NCI-H1105 treated with DMSO at 0.1 percent for 48 hours (cell line): ENCODE measurements at regions not wholly inside any gene's neighbourhood (a gene's known extent, or its start where the extent isn't known, plus 50 kb on each side); places are given as distances from the start of the nearest gene placed in this dataset.

ENCODE experiments used
- DNase-seq: peaks from one replicate; lab custom pipeline; 2025; lab: John Stamatoyannopoulos, UW

DNA sequence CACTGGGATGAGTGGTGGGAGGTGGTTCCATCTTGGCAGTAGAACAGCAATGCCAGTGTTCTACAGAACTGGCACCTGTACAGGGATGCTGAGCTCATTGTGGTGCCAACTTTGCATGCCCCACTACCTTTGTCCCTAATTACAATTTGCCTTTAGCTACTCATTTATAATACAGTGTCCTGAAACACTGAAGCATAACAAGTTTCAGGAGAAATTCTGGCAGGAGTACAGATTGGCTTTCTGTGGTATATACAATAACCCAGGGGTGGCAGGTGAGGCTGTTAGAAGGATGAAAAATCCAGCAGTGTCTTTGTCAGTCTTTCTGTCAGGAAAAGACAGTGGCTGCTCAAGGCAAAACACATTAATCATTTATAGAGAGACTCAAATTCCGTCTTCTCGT, 240.3 kb downstream of the FAM76B start:
- DNase-seq: peak; percentile 68

DNA sequence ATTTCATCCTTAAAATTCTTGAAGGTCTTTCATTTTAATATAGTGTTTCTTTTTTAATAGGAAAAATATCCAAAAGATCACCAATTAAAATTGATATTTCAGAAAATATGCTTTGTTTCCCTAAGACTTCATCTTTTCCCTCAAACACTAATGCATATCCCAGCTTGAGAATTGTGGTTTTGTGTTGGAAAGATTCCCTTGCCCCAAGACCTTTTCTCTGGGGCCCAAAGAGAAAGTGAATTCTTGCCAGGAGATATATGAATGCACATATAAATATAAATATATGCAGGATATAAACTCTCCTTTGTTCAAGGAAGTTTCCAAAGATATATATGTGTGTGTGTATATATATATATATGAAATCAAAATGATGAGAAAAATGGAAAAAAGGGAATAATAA, 241.2 kb downstream of the FAM76B start:
- DNase-seq: no peak

DNA sequence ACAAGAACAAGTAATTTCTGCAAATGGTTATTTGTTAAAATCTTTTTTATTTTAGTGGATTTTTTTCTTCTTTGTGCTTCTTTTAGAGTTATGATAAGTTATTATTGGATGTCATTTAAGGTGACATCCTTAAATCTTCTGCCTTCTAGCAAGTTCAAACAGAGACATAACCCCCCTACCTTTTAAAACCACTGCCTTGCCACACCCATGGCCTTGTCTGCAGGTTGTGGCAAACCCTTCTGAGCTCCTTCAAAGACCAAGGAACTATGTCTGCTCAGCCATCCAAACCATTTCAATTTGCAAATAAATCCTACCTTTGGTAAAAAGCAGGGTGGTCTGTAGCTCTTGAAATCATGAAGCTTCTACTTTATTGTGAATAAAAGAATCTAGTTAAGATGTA, 241.6 kb downstream of the FAM76B start:
- DNase-seq: no peak

DNA sequence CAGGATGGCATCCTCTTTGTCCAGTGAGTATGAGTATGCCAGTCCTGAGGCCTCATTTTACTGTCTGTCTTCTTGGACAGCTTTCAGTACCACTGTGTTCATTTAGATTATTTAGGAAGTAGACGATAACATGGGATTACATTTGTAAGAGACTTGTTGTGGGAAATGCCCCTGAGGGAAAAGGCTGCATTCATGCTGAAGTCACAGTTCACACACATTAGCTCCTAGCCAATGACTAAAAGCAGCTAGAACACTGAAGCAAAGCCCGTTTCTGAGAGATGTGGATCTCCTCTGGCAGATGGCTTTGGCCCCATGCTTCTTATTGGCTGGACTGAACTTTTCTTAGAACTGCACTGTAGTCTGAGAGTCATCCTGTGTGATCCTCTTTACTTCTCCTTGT, 242.4 kb downstream of the FAM76B start:
- no peak for DNase-seq

DNA sequence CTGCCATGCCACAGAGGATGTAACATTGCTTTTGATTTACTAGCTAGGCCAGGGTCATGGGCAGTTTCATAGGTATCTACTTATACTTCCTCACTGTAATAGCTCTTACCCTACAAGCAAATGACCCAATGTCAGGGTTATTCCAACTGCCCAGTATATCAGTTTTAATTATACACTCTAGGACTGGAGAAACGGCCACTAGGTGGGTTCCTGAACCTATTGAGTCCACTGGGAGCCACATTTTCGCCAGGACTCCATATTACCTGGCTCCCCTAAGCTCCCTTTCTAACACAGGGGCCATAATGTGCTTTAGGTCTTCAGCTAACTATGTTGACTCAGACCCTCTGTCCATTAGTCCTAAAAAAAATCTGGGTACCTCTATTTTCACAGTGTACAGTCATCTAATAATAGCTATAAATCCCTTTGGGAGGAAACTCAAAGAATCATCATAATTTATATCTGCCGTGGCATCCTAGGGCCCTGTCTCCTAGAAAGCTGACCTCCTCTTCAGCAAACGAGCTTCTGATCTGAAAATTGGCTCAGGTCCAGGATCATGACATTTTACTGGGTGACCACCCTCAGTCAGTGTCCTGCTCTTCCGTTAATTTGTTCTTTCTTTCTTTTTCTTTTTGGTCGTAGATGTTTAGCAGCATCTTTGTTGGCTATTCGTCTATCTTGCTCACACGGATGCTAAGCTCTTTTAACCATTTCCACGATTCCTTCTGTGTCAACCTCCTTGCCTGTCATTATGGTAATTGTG, 244.3 kb downstream of the FAM76B start:
- DNase-seq: no peak

DNA sequence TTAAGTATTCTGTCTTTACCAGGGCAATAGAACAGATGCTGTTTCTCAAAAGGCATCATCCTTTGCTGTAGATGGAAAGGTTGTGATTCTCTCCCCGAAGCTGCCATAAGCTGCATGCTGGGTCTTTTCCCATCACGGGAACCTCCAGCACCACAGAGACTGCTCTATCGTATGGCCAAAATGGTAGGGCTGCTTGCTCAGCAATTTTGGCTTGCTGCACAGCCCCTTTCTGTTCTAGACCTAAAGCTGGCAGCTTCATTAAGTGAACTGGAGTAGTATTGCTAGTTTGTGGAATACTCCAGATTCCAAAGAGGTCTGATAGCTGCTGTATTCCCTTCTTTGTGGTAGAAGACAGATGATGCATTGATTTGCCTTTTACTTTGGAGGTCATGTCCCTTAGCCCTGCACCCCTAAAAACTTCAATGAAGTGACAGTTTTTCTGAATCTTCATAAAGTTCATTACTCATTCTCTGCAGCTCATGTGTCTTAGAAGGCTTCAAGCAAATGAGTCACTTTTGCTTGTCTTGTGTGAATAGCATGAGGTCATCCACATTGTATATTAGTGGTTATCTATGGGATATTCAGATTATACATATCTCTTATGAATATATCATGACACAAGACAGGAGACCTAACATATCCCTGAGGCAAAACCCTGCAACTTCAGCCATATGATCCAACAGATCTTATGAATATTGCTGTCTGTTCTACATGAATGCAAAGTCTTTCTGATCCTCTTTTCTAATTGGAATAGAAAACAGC, 245.3 kb downstream of the FAM76B start:
- no peak for DNase-seq

DNA sequence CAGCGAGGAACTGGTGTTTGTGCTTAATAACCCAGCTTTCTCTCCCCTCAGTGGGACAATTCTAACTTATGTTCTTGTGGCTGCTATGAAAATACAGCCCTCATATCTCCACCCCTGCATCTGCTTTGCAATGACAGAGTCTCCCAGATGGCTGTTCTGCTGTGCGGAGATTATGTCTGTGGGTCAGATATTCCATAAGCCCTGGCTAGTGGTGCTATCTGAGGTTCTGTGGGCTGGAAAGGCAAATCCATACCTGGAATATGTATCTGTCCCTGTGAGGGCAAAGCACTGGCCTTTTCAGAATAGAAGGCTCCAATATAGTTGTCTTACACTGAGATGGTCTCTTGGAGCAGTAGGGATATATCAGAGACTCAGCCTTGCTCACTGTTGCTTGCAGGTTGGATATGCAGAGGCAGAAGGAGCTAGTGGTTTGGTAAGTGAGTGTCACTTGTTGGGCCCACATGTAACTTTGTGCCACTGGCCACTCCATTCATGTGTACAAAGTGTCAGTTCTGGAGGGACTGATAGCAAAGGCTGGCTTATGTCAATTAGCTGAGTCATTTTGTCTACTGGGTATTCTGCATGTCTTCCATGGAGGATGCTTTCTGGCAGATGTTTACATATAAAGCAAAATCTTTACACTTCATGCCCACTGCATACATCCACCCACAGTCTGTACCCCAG, 246.6 kb downstream of the FAM76B start:
- DNase-seq: no peak

DNA sequence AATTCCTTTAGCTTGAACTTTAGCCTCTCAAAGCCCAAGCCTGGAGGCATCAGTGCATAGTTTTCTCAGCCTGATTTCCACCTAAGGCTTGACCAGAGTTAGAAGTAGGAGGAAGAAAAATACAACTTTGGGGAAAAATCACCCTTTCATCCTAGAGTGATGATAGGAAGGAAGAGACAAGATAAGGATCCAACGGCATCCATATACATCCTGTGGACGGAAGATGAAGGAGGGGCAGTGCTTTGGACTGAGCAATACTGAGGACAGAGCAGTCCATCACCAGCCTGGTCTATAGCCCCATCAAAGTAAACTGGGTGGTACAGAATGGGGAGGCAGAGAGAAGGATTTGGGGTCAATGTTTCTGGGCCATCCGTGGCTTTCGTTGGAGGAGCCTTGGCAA, 247.9 kb downstream of the FAM76B start:
- DNase-seq: no peak

DNA sequence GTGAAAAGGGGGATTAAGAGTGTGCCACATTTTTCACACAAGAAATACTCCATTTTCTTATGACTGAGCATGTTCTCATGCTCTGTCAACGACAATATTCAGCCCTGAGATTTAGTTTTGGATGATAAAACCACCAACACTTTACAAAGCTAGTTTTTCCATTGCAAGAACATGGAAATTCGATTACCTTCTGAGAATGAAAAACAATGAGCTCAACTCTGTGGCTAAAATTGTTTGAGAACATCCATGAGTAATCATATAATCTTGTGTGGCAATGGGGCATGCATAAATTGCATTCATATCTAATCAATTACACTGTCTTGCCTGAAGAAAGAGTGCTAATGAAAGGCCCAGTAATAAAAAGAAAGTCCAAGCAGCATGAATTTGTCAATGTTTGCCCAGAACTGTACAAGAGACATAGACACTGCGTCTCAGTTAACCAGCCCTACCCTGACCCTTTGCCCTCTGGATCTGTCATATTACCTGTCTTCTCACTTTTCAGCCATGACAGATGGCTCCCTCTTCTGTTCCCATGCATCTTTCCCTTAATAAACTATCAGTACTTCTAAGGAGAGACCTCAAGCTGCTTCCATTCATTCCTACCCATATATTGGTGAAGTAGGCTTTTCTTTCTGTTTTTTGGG, 253.4 kb downstream of the FAM76B start:
- DNase-seq: no peak

DNA sequence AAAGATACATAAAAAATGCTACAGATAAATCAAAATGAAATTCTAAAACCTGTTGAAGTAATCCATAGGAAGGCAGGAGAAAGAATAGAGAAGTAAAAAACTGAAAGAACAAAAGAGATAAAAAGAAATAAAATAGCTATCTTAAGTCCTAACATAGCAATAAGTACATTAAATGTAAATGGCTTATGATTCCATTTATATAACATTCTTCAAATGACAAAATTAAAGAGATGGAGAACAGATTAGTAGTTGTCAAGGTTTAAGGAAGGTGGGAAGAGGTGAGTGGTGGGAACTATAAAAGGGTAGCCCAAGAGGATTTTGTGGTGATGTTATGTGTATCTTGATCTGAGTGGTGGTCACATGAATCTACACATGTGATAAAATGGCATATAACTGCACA, 254.8 kb downstream of the FAM76B start:
- DNase-seq: no peak

DNA sequence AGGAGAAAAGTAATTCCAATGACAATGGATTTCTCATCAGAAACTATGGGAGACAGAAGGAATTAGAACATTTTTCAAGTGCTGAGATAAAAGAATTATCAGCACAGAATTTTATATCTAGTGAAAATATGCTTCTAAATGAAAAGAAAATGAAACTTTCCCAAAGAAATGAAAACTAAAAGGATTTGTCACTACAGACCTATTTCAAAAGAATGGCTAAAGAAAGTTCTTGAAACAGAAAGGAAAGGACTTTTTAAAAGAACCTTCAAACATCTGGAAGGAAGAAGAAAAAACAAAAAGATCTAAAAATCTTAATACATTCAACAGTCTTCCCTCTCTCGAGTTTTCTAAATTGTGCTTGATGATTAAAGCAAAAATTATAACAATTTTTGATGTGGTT, 255.4 kb downstream of the FAM76B start:
- no peak for DNase-seq

DNA sequence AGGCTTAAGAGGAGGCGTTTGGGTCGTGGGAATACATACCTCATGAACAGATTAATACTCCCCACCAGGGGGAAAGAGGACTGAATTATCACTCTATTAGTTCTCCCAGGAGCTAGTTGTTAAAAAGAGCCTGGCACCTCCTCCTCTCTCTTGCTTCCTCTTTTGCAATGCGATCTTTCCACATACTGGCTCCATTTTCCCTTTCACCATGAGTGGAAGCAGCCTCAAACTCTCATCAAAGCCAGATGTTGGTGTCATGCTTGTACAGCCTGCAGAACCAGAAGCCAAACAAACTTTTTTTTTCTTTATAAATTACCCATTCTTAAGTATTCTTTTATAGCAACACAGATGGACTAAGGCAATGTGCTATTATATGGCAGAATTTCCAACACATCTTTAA, 258.5 kb downstream of the FAM76B start:
- DNase-seq: no peak

DNA sequence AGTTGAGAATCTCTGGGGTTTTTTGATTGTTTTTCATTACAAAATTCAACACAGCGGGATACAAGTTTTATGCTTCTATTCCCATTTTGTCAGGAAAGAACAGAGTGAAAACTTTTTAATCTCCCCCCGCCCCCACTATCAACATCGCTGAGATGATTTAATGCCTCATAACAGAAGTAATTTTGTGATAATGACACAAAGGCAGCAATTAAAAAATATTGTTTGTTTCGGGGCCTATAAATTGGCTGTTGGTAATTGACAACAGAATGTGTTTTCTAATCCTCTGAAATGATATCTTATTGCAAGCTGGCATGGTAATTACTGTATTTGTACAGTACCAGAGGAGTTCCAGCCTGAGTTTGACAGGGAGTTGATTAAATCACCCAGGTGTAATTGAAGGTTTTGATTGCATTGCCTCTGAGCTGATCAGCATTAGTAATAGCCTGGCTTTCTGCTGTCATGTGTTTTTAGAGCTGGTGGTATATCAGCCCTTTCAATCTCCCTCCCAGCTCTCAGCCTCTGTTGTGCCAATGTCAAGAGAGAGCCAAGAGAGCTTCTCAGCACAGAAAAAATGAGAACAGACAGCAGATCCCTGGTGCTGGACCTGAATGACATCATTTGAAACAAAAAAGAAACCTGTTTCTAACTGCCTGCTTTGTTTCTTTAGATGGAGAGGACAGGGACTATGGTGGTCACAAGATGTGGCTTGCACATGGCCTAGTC, 265.1 kb downstream of the FAM76B start:
- DNase-seq: peak; percentile 93

DNA sequence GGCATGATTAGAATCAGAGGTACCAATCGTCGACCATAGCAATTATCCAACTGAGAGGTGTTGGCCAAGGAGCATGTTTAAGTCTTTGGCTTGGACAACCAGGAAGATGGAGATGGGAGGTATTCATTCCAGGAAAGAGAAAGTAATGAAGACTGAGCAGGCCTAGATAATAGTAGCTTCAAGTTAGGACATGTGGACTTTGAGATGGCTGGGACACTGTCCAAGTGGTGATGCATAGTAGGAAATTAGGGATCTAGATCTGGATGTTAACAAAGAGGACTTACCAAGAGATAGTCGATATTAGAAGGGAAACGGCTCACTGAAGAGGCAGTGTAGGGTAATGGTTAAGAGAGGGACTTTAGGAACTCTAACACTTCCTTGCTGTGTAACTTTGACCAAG, 266.7 kb downstream of the FAM76B start:
- DNase-seq: no peak

DNA sequence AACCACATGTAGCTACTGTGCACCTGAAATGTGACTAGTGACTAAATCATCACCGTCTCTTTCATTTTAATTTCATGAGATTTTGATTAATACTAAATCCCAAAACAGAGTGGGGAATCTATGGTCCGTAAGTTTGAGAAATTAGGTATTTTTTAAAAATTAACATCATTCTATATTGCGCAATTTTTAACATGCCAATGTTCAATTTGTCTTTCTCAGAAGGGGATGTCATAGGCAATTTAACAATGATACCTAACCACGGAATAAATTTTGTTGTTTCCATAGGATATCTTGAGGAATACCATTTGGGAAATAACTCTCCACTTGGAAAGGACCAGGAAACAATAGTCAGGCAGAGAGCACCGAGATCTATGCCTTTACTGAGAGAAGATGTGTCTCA, 267.7 kb downstream of the FAM76B start:
- no peak for DNase-seq

DNA sequence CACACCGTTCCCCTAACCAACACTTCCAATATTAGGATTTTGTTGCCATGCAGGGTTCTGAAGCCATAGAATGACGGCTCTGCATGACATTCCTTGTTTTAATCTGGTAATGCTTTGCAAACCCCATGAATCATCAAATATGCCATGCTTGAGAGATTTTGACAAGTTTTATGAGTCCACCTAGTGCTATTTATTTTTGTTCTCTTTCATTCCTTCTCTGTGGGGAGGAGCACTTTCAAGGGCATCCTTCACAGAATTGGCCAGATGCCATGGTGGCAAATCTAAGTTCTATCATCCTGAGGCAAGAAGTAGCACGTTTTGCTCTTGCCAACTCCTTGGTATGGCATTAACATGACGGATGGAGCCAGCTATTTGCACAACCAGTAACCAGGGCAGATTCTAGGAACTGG, 268.4 kb downstream of the FAM76B start:
- DNase-seq: peak; percentile 13

DNA sequence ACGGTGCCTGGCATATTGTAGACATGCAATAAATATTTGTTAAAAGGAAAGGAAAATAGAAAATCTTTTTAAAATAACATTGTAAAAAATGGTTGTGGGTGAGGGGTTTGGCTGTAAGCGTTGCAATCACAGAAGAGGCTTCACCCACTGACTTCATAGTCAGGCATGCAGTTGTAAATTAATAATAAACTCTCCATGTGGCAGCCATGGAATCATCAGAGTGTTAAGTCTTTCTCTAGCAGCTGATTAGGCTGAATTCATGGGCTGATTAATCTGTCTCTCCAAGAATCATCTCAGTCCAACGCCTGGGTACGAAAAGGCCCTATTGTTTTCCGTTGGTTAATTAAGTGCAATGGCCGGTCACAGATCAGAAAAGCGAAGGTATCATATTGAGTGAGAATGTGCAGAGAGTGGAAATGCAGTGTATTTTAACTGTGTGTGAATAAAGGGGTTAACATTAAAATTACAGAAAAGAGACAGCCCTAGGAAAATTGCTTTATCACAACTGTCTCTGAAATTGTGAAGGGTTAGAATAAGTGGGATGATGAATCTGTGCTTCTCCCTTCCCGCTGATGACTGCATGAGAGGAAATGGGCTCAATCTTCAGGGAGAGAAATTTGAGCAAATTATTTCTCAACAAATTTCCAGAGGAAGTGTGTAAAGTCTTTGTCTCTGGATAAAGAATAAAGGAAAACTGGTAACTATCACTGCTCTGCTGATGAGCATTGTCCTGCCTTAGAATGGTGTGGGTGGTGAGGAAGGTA, 269.0 kb downstream of the FAM76B start:
- no peak for DNase-seq

DNA sequence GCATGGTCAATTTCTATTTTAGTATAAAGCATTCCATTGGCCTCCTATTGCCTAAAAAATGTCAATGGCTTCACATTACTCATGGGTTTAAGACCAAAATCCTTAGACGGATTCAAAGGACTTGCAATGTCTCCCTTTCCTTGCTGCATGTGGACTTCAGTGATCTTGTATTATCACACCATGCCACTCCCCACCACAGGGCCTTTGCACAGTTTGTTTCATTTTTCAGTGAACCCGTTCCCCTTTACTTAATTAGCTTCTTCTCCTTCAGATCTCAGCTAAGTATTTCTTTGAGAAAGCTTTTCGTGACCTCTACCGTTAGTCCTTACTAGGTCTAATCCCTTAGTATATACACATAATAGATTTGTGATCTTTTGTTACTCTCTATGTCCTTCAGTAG, 269.7 kb downstream of the FAM76B start:
- no peak for DNase-seq

DNA sequence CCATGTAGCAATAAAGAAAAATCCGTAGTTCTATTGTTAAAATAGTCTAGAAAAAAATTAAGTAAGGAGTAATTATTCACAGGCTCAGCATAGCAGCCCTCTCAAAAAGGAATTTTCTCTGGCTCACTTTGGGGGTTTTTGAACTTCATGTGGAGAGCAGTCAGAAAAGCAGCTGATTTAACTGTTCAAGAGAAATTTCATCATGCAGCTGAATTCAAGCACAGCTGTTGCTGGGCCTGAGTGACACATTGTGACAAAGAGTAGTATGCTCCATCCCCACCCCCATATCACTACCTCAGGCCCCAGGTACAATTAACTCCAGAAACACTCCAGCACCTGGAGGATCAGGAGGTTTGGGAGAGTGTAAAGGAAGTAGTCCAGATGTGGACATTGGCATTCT, 272.1 kb downstream of the FAM76B start:
- DNase-seq: no peak

DNA sequence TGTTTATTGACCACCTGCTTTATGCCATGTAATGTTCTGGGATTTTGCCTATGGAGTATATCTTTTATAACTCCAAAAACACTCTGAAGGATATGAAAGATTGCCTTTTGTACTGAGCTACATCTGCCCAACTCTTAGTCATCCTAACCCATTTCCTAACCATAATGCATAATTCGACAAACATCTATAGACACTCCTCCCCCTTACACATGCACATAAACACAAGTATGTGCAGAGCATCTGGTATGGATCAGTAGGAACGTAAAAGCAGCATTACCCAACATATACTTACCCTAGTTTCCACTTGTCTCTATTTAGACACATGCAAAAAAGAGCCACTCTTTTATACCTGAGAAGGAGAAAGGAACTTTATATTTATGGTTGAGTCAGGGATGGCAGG, 272.8 kb downstream of the FAM76B start:
- no peak for DNase-seq

DNA sequence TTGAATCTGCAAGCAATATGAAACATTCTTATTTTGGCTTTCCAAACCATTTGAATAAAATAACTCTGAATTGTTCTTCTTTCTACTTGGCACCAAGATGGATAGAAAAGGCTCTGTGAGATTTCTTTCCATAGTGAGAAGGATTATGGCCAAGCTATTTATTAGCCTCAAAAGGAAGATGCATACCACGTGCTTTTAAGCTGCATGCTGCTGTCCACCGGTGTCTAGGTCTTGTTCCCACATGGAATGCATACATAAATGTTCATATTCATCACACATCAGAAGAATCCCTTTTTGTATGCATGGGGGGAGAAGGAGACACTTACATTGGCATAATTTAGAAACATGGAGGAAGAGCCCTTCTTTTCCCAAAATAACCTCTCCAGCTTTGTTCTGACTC, 273.4 kb downstream of the FAM76B start:
- DNase-seq: no peak
